Spleen (tissue), 11 donors: ENCODE measurements at regions not wholly inside any gene's neighbourhood (a gene's known extent, or its start where the extent isn't known, plus 50 kb on each side); places are given as distances from the start of the nearest gene placed in this dataset.

Source experiments
- DNase-seq: peaks from one replicate; pipeline ENCODE4 v3.0.0-alpha.2; 2020
- H3K27ac ChIP-seq, 8 donors: fragments of 200-600 bp; sonication (generic) in 7 of 8; 1 replicate in 4 of 8; 2 replicates in 4 of 8; pipeline versions ENCODE4 v1.5.0 to v1.8.0; 2016 to 2021; ENCODE audit warnings: inconsistent platforms in 4 of 8, mild to moderate bottlenecking in 4 of 8, moderate library complexity in 1 of 8
- H3K27me3 ChIP-seq, 7 donors: fragments of 200-600 bp; sonication (generic) in 6 of 7; replicated peaks in 1 of 7; 1 replicate in 4 of 7; 2 replicates in 3 of 7; pipeline versions ENCODE4 v1.5.0 to v1.8.0; 2016 to 2021; ENCODE audit warnings: inconsistent platforms in 3 of 7, mild to moderate bottlenecking in 1 of 7
- H3K36me3 ChIP-seq, 6 donors: fragments of 200-600 bp; sonication (generic) in 5 of 6; 1 replicate in 4 of 6; 2 replicates in 2 of 6; pipeline versions ENCODE4 v1.5.0 to v1.8.0; 2016 to 2021; ENCODE audit warnings: inconsistent platforms in 2 of 6
- H3K4me1 ChIP-seq, 6 donors: fragments of 200-600 bp; sonication (generic) in 5 of 6; 1 replicate in 3 of 6; 2 replicates in 3 of 6; pipeline versions ENCODE4 v1.5.0 to v1.8.0; 2016 to 2021; ENCODE audit warnings: inconsistent platforms in 3 of 6
- H3K4me3 ChIP-seq, 8 donors: fragments of 200-600 bp; sonication (generic) in 7 of 8; 1 replicate in 4 of 8; 2 replicates in 4 of 8; pipeline versions ENCODE4 v1.5.0 to v1.8.0; 2016 to 2021; ENCODE audit warnings: inconsistent platforms in 4 of 8, mild to moderate bottlenecking in 4 of 8, moderate library complexity in 2 of 8
- H3K9me3 ChIP-seq, 8 donors: fragments of 200-600 bp; sonication (generic) in 7 of 8; 1 replicate in 4 of 8; 2 replicates in 4 of 8; pipeline versions ENCODE4 v1.5.0 to v1.8.0; 2016 to 2021; ENCODE audit warnings: inconsistent platforms in 4 of 8
- CTCF ChIP-seq, 11 experiments: fragments of 200-600 bp in 7 of 11; fragments of 450-650 bp in 4 of 11; sonication (generic) in 4 of 11; IDR thresholded peaks in 8 of 11; conservative IDR thresholded peaks in 3 of 11; 1 replicate in 7 of 11; 2 replicates in 4 of 11; pipeline versions ENCODE4 v1.4.0 to v1.8.0; 2016 to 2021; ENCODE audit warnings: antibody characterized with exemption in 11 of 11, inconsistent platforms in 4 of 11, mild to moderate bottlenecking in 1 of 11
- POLR2A ChIP-seq, 3 donors: fragments of 450-650 bp; IDR thresholded peaks; one replicate each; pipeline ENCODE4 v1.5.1; 2017; ENCODE audit warnings: antibody characterized with exemption in 3 of 3, mild to moderate bottlenecking in 1 of 3
- POLR2AphosphoS5 ChIP-seq, 3 donors: sonication (generic); formaldehyde crosslinking; IDR thresholded peaks; one replicate each; pipeline ENCODE4 v1.5.1; 2017; ENCODE audit warnings: antibody characterized with exemption in 3 of 3
- WGBS, 5 donors: extraction: QIAGEN DNeasy Blood & Tissue Kit in 3 of 5; methylation state at CpG; one replicate each; pipeline versions ENCODE4 v1.1.5 to v1.1.7; 2013 to 2018; 5-methylcytosine and 5-hydroxymethylcytosine counted together
- intact Hi-C: fragments of 100-400 bp; cut with DNase I; formaldehyde crosslinking; loops from one replicate; pipeline ENCODE4 v1.15.0; 2023; ENCODE audit warnings: low total_unique reads
- donor health status: healthy with polysubstance abuse.
- donor health status: DM: no; HTN: no; CAD: no; lungs with moderate emphysema.
- donor health status: DM: no; HTN: no; CAD: no.
- donor health status: Bipolar disorder and iron deficiency.
- donor health status: healthy.
- donor health status: DM: no; HTN: no; CAD: no.
- donor health status: DM: yes; HTN: yes; CAD: no.

DNA sequence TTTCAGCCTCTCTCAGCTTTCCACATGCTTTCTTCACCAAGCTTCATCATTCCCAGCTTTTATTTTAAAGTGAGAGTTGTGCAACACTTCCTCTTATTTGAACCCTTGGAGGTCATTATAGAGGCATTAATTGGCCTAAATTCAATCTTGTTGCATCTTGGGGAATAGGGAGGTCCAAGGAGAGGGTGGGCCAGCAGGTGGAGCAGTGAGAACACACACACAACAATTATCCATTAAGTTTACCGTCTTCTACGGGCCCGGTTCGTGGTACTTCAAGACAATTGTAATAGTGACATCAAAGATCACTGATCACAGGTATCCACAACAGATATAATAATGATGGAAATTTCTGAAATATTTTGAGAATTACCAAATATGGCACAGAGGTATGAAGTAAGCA lies 457.2 kb upstream of the SMIM21 start:
- Histone ChIP-seq H3K27ac (no peak overlapping the region), H3K36me3 (no peaks in the 10 kb centered on the region), H3K4me1 (no peaks in the 10 kb centered on the region), H3K27me3 (no peaks in the 10 kb centered on the region), H3K9me3 (peaks cover 0 to 6% (median 0%) of the 10 kb centered on the region in 8 donors), H3K4me3 (no peak overlapping the region)
- no peak for TF ChIP-seq POLR2AphosphoS5 (IDR thresholded peaks at IDR 0.05)
- no peak for TF ChIP-seq POLR2A (IDR thresholded peaks at IDR 0.05)
- TF ChIP-seq CTCF (IDR thresholded peaks at IDR 0.05 in 8 of 11, conservative IDR thresholded peaks at IDR 0.05 in 3 of 11): no peak
- intact Hi-C loops: no loop called here
- 86 to 94% (median 87%) methylated on average over 4 of the region's 4 CpGs for WGBS, 5 donors
- DNase-seq: no peak

DNA sequence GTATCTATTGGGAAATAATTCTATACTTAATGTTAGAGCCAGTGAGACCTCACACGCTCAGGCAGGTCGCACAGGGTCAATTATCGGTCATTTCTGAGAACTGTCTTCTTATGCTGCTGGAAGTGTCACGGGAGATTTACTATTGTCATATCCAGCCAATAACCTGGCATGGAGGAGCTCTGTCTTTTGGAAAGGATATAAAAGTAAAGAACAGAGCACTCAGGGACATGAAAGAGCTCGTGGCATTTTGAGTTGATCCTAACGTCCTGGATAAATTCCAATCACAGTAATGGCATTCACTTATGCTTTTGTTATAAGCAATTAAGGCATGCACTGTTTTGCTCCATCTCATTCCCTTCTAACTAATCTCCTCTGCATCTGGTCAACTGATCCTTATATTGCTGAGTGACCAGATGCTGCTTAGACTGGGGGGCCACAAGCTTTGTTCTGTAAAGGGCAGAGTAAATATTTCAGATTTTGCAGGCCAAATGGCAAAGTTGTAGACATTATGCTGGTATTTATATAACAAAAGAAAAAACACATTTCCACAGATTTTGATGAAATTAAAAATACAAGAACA lies 453.5 kb upstream of the SMIM21 start:
- TF ChIP-seq CTCF (IDR thresholded peaks at IDR 0.05 in 8 of 11, conservative IDR thresholded peaks at IDR 0.05 in 3 of 11) (no peak), POLR2AphosphoS5 (IDR thresholded peaks at IDR 0.05) (no peak), POLR2A (IDR thresholded peaks at IDR 0.05) (no peak)
- no peaks in the 10 kb centered on the region for H3K27me3 ChIP-seq
- H3K4me1 ChIP-seq: no peaks in the 10 kb centered on the region
- no peak overlapping the region for H3K27ac ChIP-seq
- no peak overlapping the region for H3K4me3 ChIP-seq
- intact Hi-C loops: no loop called here
- no peaks in the 10 kb centered on the region for H3K36me3 ChIP-seq
- DNase-seq: no peak
- H3K9me3 ChIP-seq: peaks cover 0 to 23% (median 16%) of the 10 kb centered on the region in 8 donors
- WGBS, 5 donors: 79 to 84% (median 81%) methylated on average over 6 of the region's 6 CpGs

DNA sequence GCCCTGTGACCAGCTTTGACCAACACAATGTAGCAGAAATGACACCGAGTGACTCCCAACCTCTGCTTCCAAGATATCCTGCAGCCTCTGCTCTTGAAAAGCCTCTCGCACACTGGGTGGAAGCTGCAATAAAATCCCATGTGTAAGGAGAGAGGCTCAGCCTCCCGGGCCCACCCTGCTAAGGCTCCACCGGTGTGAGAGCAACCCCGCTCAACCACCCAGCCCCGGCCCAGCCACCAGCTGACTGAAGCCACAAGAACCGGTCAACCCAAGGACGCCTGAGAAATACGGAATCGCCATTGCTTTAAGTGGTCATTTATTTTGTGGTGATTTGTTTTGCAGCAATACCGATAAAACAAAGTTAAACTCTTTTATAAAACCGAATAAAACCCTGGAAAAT lies 452.8 kb upstream of the SMIM21 start:
- Histone ChIP-seq H3K4me3 (no peak overlapping the region), H3K9me3 (peaks cover 0 to 23% (median 16%) of the 10 kb centered on the region in 8 donors), H3K27me3 (no peaks in the 10 kb centered on the region), H3K27ac (no peak overlapping the region), H3K4me1 (no peaks in the 10 kb centered on the region), H3K36me3 (no peaks in the 10 kb centered on the region)
- intact Hi-C loops: no loop called here
- TF ChIP-seq POLR2AphosphoS5 (IDR thresholded peaks at IDR 0.05) (no peak), CTCF (IDR thresholded peaks at IDR 0.05 in 8 of 11, conservative IDR thresholded peaks at IDR 0.05 in 3 of 11) (no peak), POLR2A (IDR thresholded peaks at IDR 0.05) (no peak)
- no peak for DNase-seq
- 90 to 98% (median 91%) methylated on average over 12 of the region's 12 CpGs for WGBS, 5 donors

- TF ChIP-seq POLR2A (IDR thresholded peaks at IDR 0.05) (no peak), POLR2AphosphoS5 (IDR thresholded peaks at IDR 0.05) (no peak)
- no peaks in the 10 kb centered on the region for H3K4me1 ChIP-seq
- peaks cover 0 to 23% (median 16%) of the 10 kb centered on the region in 8 donors for H3K9me3 ChIP-seq
- DNase-seq: no peak
- H3K36me3 ChIP-seq: no peaks in the 10 kb centered on the region
- no peak overlapping the region for H3K27ac ChIP-seq
- no peak overlapping the region for H3K4me3 ChIP-seq
- no peaks in the 10 kb centered on the region for H3K27me3 ChIP-seq
- intact Hi-C loops: no loop called here
- WGBS, 5 donors: 68 to 94% (median 78%) methylated on average over 3 of the region's 3 CpGs
These were observed 451.7 kb upstream of the SMIM21 start for GRCh38 chr18:75879196-75879595.

- no peak for DNase-seq
- 74 to 84% (median 80%) methylated on average over 10 of the region's 10 CpGs for WGBS, 5 donors
- Histone ChIP-seq H3K27ac (no peak overlapping the region), H3K9me3 (peaks cover 0 to 23% (median 14%) of the 10 kb centered on the region in 8 donors), H3K4me3 (no peak overlapping the region), H3K4me1 (no peaks in the 10 kb centered on the region), H3K27me3 (no peaks in the 10 kb centered on the region), H3K36me3 (no peaks in the 10 kb centered on the region)
- TF ChIP-seq POLR2AphosphoS5 (IDR thresholded peaks at IDR 0.05) (no peak), POLR2A (IDR thresholded peaks at IDR 0.05) (no peak), CTCF (IDR thresholded peaks at IDR 0.05 in 8 of 11, conservative IDR thresholded peaks at IDR 0.05 in 3 of 11) (no peak)
- intact Hi-C loops: no loop called here
These were observed 448.1 kb upstream of the SMIM21 start for GRCh38 chr18:75875559-75875958.
